Keratinocyte (primary cell): ENCODE measurements at regions not wholly inside any gene's neighbourhood (a gene's known extent, or its start where the extent isn't known, plus 50 kb on each side); places are given as distances from the start of the nearest gene placed in this dataset.
"Not testable (repeated sequence)": the region's sequence is repeated elsewhere in the genome, so short reads cannot be mapped to it uniquely, and the experiment has no call there.

Experiments
- DNase-seq: peaks from one replicate; pipeline ENCODE4 v3.0.0-alpha.2; 2011; ENCODE audit warnings: low read depth, missing footprints, low spot score
- FAIRE-seq: peaks from 2 replicates; lab custom pipeline; 2011; peaks lifted over from hg19 to GRCh38; lab: Jason Lieb, UNC
- H2AFZ ChIP-seq: 2 replicates; pipeline ENCODE4 v1.6.0; 2012; ENCODE audit warnings: low read length, control low read depth, inconsistent platforms; ENCODE audit not compliant: control insufficient read depth
- H3K27ac ChIP-seq: 2 replicates; pipeline ENCODE4 v1.5.1; 2011; ENCODE audit warnings: low read length; ENCODE audit not compliant: control insufficient read depth, insufficient read depth
- H3K27me3 ChIP-seq: 3 replicates; pipeline ENCODE4 v1.6.0; 2011; ENCODE audit warnings: low read length; ENCODE audit not compliant: control insufficient read depth, insufficient read depth; ENCODE audit errors: extremely low read depth
- H3K36me3 ChIP-seq, 2 experiments: 2 replicates in 1 of 2; 3 replicates in 1 of 2; pipeline ENCODE4 v1.5.1; 2011; ENCODE audit warnings: low read length in 2 of 2, mild to moderate bottlenecking in 1 of 2; ENCODE audit not compliant: control insufficient read depth in 2 of 2, insufficient read depth in 2 of 2; ENCODE audit errors: extremely low read depth in 1 of 2
- H3K4me1 ChIP-seq: 3 replicates; pipeline ENCODE4 v1.5.1; 2011; ENCODE audit warnings: low read length; ENCODE audit not compliant: control insufficient read depth, insufficient read depth; ENCODE audit errors: extremely low read depth
- H3K4me2 ChIP-seq: 3 replicates; pipeline ENCODE4 v1.6.0; 2011; ENCODE audit warnings: low read depth, low read length; ENCODE audit not compliant: control insufficient read depth, insufficient read depth; ENCODE audit errors: extremely low read depth
- H3K4me3 ChIP-seq, 3 experiments: fragments of 200-600 bp in 1 of 3; sonication (generic) in 1 of 3; 2 replicates in 2 of 3; 3 replicates in 1 of 3; pipeline ENCODE4 v1.5.1; 2011 to 2016; ENCODE audit warnings: low read length in 3 of 3, mild to moderate bottlenecking in 3 of 3, control low read depth in 2 of 3, inconsistent platforms in 1 of 3, low read depth in 1 of 3, mixed read lengths in 1 of 3, mixed run types in 1 of 3, moderate library complexity in 1 of 3; ENCODE audit not compliant: control insufficient read depth in 2 of 3, insufficient read depth in 2 of 3; ENCODE audit errors: extremely low read depth in 1 of 3
- H3K79me2 ChIP-seq: 2 replicates; pipeline ENCODE4 v1.6.0; 2012; ENCODE audit warnings: low read length; ENCODE audit not compliant: control insufficient read depth, insufficient read depth
- H3K9ac ChIP-seq: 3 replicates; pipeline ENCODE4 v1.6.0; 2011; ENCODE audit warnings: low read length; ENCODE audit not compliant: control insufficient read depth, insufficient read depth; ENCODE audit errors: extremely low read depth
- H3K9me1 ChIP-seq: 3 replicates; pipeline ENCODE4 v1.6.0; 2011; ENCODE audit warnings: low read length; ENCODE audit not compliant: control insufficient read depth, insufficient read depth; ENCODE audit errors: extremely low read depth
- H3K9me3 ChIP-seq: 2 replicates; pipeline ENCODE4 v1.5.1; 2012; ENCODE audit warnings: low read depth, low read length; ENCODE audit not compliant: control insufficient read depth
- H4K20me1 ChIP-seq: 3 replicates; pipeline ENCODE4 v1.6.0; 2011; ENCODE audit warnings: low read length; ENCODE audit not compliant: control insufficient read depth, insufficient read depth; ENCODE audit errors: extremely low read depth
- CTCF ChIP-seq, 3 experiments: IDR thresholded peaks in 1 of 3; conservative IDR thresholded peaks in 1 of 3; optimal IDR thresholded peaks in 1 of 3; 2 replicates in 2 of 3; 3 replicates in 1 of 3; pipeline versions ENCODE3 to v1.5.1; 2011; ENCODE audit warnings: low read length in 3 of 3, mild to moderate bottlenecking in 3 of 3, moderate library complexity in 2 of 3, control low read depth in 1 of 3, inconsistent platforms in 1 of 3; ENCODE audit not compliant: insufficient read depth in 2 of 3; ENCODE audit errors: extremely low read depth in 1 of 3
- EZH2 ChIP-seq: IDR thresholded peaks from one replicate; pipeline ENCODE4 v1.6.1; 2012; ENCODE audit warnings: inconsistent platforms, mild to moderate bottlenecking, low read length, moderate library complexity
- dilution Hi-C: fragments of 300-500 bp; cut with MboI; formaldehyde crosslinking; loops from one replicate; pipeline ENCODE4 v1.7.0; 2020; ENCODE audit warnings: low sequenced_read_pairs; ENCODE audit not compliant: extremely low pct_ligation_motif_present

DNA sequence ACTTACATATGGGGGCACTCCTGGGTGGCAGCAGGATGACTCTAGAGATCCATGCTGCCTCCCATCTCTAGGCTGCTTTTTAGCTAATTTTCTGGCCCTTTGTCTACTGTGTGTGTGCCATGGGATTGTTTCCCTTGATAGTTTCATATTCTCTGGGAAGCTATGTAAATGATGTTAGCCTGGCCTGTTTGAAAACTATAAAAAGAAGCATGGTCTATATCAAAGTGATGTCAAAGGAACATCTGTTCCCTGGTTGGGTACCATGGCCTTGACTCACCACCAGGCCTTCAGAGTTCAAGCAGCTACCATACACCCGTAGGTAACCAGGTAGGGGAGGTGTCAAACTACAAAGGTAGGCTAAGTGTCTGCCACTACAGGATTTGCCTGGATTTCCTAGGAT is 310.4 kb downstream of the FRK start:
- DNase-seq (no peak), FAIRE-seq (no peak)
- Histone ChIP-seq H4K20me1 (no peaks in the 10 kb centered on the region), H3K9ac (no peak overlapping the region), H3K4me2 (no peak overlapping the region), H3K27ac (no peak overlapping the region), H3K27me3 (no peaks in the 10 kb centered on the region), H3K36me3 (no peaks in the 10 kb centered on the region), H3K79me2 (no peaks in the 10 kb centered on the region), H3K4me1 (no peaks in the 10 kb centered on the region), H3K9me3 (no peaks in the 10 kb centered on the region), H3K4me3 (no peak overlapping the region), H3K9me1 (no peaks in the 10 kb centered on the region), H2AFZ (no peak overlapping the region)
- dilution Hi-C loops = no loop called here
- no peak for TF ChIP-seq EZH2
- no peak for TF ChIP-seq CTCF (optimal IDR thresholded peaks at IDR 0.05 in 1 of 3, IDR thresholded peaks at IDR 0.05 in 1 of 3, conservative IDR thresholded peaks at IDR 0.05 in 1 of 3; ENCODE audit: extremely low read depth in 1 of 3, insufficient read depth in 2 of 3, low read length in 3 of 3)

DNA sequence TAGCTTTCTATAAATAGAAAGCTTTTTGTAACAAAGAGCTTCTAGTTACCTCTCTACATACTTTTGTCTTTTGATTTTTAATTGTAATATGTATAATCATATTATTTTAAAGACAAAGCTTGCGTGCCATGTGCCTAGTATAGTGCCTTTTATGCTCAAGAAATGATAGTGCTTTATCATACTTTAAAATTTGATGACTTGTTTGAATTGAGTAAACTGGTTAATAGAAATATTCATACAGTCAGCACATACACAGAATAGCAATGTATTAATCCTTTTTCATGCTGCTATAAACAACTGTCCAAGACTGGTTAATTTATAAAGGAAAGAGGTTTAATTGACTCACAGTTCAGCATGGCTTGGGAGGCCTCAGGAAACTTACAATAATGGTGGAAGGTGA is 313.0 kb downstream of the FRK start:
- FAIRE-seq (no peak), DNase-seq (no peak)
- Histone ChIP-seq H3K4me1 (no peaks in the 10 kb centered on the region), H3K27me3 (no peaks in the 10 kb centered on the region), H3K9me3 (no peaks in the 10 kb centered on the region), H4K20me1 (no peaks in the 10 kb centered on the region), H3K36me3 (no peaks in the 10 kb centered on the region), H3K27ac (no peak overlapping the region), H3K4me3 (no peak overlapping the region), H3K9me1 (no peaks in the 10 kb centered on the region), H3K4me2 (no peak overlapping the region), H3K9ac (no peak overlapping the region), H3K79me2 (no peaks in the 10 kb centered on the region), H2AFZ (no peak overlapping the region)
- dilution Hi-C loops = no loop called here
- no peak for TF ChIP-seq EZH2
- no peak for TF ChIP-seq CTCF (optimal IDR thresholded peaks at IDR 0.05 in 1 of 3, IDR thresholded peaks at IDR 0.05 in 1 of 3, conservative IDR thresholded peaks at IDR 0.05 in 1 of 3; ENCODE audit: extremely low read depth in 1 of 3, insufficient read depth in 2 of 3, low read length in 3 of 3)

DNA sequence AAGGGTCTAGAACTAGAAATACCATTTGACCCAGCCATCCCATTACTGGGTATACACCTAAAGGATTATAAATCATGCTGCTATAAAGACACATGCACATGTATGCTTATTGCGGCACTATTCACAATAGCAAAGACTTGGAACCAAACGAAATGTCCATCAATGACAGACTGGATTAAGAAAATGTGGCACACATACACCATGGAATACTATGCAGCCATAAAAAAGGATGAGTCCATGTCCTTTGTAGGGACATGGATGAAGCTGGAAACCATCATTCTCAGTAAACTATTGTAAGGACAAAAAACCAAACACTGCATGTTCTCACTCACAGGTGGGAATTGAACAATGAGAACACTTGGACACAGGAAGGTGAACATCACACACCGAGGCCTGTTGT is 314.1 kb downstream of the FRK start:
- H4K20me1 ChIP-seq, DNase-seq, H3K27ac ChIP-seq, H2AFZ ChIP-seq, dilution Hi-C loops, H3K79me2 ChIP-seq, H3K9ac ChIP-seq, H3K9me1 ChIP-seq, H3K4me3 ChIP-seq, H3K4me1 ChIP-seq, FAIRE-seq, H3K36me3 ChIP-seq, H3K27me3 ChIP-seq, H3K9me3 ChIP-seq, H3K4me2 ChIP-seq: not testable (repeated sequence)
